ENCODE measurements at regions not wholly inside any gene's neighbourhood (a gene's known extent, or its start where the extent isn't known, plus 50 kb on each side); places are given as distances from the start of the nearest gene placed in this dataset.

- DNase-seq: no peak
Measured at GRCh38 chr6:146865756-146866379, 267.1 kb downstream of the ADGB start.

GRCh38 chr6:146866731-146867414, 268.1 kb downstream of the ADGB start:
- no peak for DNase-seq

GRCh38 chr6:146868671-146869209, 270.0 kb downstream of the ADGB start:
- DNase-seq: no peak

- peak; percentile 57 to 76 (median 60) for DNase-seq
Measured at GRCh38 chr6:146870760-146871159, 272.0 kb downstream of the ADGB start.

GRCh38 chr6:146871611-146872425, 273.0 kb downstream of the ADGB start:
- no peak for DNase-seq

- no peak for DNase-seq
Measured at GRCh38 chr6:146872426-146872785, 273.6 kb downstream of the ADGB start.

- DNase-seq: no peak
Measured at GRCh38 chr6:146874278-146875018, 275.7 kb downstream of the ADGB start.

- DNase-seq: no peak
Measured at GRCh38 chr6:146875927-146876270, 277.1 kb downstream of the ADGB start.

GRCh38 chr6:146876271-146877151, 277.7 kb downstream of the ADGB start:
- peak; percentile 65 to 86 (median 75) for DNase-seq

GRCh38 chr6:146878168-146878951, 279.6 kb downstream of the ADGB start:
- DNase-seq: peak in 2 of 3 donors; percentile 37 to 44

- peak in 2 of 3 donors; percentile 37 to 44 for DNase-seq
Measured at GRCh38 chr6:146878952-146879340, 280.2 kb downstream of the ADGB start.

- DNase-seq: no peak
Measured at GRCh38 chr6:146879406-146880117, 280.8 kb downstream of the ADGB start.

GRCh38 chr6:146881228-146882181, 282.7 kb downstream of the ADGB start:
- DNase-seq: no peak

- no peak for DNase-seq
Measured at GRCh38 chr6:146883640-146884531, 285.1 kb downstream of the ADGB start.

GRCh38 chr6:146884728-146885127, 286.0 kb downstream of the ADGB start:
- no peak for DNase-seq

- no peak for DNase-seq
Measured at GRCh38 chr6:146885708-146886457, 287.1 kb downstream of the ADGB start.

Measured in suppressor macrophage treated with lipopolysaccharide for 1 hour (primary cell).